ENCODE measurements at regions not wholly inside any gene's neighbourhood (a gene's known extent, or its start where the extent isn't known, plus 50 kb on each side); places are given as distances from the start of the nearest gene placed in this dataset.

DNA sequence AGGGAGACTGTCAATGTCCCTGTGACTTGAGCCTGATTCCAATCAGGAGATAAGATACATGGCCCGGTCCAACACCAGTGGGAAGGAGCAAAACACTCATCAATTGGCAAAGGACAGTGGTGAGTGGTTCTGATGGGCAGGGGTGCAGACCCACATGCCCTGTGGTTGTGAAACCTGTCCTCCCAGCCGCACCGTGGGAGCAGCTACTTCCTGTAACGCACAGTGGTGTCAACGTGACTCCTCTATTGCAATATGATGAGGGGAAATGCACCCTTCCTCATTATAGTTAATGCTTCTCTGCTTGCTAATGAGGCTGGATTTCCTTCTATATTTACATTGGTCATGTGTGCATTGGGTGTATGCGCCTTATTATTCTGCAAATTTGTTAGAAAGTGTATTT is 223.0 kb downstream of the IRX1 start:
- TF ChIP-seq, protein P1, sequence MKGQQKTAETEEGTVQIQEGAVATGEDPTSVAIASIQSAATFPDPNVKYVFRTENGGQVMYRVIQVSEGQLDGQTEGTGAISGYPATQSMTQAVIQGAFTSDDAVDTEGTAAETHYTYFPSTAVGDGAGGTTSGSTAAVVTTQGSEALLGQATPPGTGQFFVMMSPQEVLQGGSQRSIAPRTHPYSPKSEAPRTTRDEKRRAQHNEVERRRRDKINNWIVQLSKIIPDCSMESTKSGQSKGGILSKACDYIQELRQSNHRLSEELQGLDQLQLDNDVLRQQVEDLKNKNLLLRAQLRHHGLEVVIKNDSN (IDR thresholded peaks at IDR 0.05), result no peak
- TF ChIP-seq TAF1 (IDR thresholded peaks at IDR 0.05; ENCODE audit: low read depth) (no peak), RAD21 (IDR thresholded peaks at IDR 0.05; ENCODE audit: low read depth) (no peak), ZBTB7A (IDR thresholded peaks at IDR 0.05; ENCODE audit: low read depth) (no peak), CEBPB (IDR thresholded peaks at IDR 0.05) (no peak), EP300 (IDR thresholded peaks at IDR 0.05; ENCODE audit: borderline replicate concordance) (no peak), FOXM1 (IDR thresholded peaks at IDR 0.05; ENCODE audit: borderline replicate concordance, low read depth) (no peak), TEAD4 (IDR thresholded peaks at IDR 0.05) (no peak), CREB1 (IDR thresholded peaks at IDR 0.05; ENCODE audit: low read depth) (no peak), YY1 (IDR thresholded peaks at IDR 0.05; ENCODE audit: low read depth) (no peak), EGR1 (IDR thresholded peaks at IDR 0.05) (no peak)
- TF ChIP-seq, protein P2, sequence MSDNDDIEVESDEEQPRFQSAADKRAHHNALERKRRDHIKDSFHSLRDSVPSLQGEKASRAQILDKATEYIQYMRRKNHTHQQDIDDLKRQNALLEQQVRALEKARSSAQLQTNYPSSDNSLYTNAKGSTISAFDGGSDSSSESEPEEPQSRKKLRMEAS (IDR thresholded peaks at IDR 0.05), result no peak

DNA sequence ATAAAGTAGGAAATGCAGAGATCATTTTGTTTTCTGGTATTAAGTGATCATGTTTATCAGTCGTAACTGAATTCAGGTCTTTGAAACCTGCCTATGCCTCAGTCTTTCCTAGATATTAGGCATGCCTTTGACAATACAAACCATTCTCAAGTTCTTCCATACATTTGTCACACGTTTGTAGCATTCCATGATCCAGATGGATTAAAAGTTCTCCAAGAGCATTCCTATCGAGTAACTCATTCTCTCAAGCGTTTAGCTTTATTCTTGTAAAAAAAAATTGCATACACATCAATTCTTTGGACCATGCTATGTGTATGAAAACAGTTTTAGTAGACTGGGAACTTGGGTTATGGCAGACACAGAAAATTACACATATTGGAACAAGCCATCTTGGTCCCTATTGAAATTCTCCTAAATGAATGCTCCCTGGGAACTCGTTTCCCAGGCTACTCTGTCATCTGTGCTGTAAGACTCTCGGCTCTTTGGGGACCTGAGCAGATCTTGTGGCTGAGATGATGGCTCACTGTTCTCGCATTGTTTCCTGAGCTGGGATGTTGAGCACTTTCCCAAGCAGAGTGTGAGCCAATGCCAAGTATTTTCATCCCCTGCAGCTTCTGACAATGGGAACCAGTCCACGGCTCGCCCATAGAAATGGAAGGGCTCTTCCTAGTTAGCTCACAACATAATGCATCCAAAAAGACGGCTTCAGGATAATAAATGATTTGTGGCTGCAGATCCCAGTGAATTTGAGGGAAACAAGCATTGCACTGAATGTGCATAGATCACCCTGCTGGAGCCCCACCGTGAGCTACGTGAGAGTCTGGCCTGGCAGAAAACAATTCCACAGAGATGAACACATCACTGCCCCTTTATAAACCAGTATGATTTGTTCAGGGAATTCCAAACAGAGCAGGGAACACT is 230.2 kb downstream of the IRX1 start:
- TF ChIP-seq ZBTB7A (IDR thresholded peaks at IDR 0.05; ENCODE audit: low read depth) (no peak), TAF1 (IDR thresholded peaks at IDR 0.05; ENCODE audit: low read depth) (no peak), EGR1 (IDR thresholded peaks at IDR 0.05) (no peak), RAD21 (IDR thresholded peaks at IDR 0.05; ENCODE audit: low read depth) (no peak), CREB1 (IDR thresholded peaks at IDR 0.05; ENCODE audit: low read depth) (no peak), NFIC (IDR thresholded peaks at IDR 0.05) (no peak), TCF12 (IDR thresholded peaks at IDR 0.05; ENCODE audit: low read depth) (no peak), EP300 (IDR thresholded peaks at IDR 0.05; ENCODE audit: borderline replicate concordance) (no peak), YY1 (IDR thresholded peaks at IDR 0.05; ENCODE audit: low read depth) (no peak), CEBPB (IDR thresholded peaks at IDR 0.05) (no peak)
- TF ChIP-seq, protein P1 (IDR thresholded peaks at IDR 0.05), result no peak
- TF ChIP-seq, protein P2 (IDR thresholded peaks at IDR 0.05), result no peak
- TF ChIP-seq, protein P3, sequence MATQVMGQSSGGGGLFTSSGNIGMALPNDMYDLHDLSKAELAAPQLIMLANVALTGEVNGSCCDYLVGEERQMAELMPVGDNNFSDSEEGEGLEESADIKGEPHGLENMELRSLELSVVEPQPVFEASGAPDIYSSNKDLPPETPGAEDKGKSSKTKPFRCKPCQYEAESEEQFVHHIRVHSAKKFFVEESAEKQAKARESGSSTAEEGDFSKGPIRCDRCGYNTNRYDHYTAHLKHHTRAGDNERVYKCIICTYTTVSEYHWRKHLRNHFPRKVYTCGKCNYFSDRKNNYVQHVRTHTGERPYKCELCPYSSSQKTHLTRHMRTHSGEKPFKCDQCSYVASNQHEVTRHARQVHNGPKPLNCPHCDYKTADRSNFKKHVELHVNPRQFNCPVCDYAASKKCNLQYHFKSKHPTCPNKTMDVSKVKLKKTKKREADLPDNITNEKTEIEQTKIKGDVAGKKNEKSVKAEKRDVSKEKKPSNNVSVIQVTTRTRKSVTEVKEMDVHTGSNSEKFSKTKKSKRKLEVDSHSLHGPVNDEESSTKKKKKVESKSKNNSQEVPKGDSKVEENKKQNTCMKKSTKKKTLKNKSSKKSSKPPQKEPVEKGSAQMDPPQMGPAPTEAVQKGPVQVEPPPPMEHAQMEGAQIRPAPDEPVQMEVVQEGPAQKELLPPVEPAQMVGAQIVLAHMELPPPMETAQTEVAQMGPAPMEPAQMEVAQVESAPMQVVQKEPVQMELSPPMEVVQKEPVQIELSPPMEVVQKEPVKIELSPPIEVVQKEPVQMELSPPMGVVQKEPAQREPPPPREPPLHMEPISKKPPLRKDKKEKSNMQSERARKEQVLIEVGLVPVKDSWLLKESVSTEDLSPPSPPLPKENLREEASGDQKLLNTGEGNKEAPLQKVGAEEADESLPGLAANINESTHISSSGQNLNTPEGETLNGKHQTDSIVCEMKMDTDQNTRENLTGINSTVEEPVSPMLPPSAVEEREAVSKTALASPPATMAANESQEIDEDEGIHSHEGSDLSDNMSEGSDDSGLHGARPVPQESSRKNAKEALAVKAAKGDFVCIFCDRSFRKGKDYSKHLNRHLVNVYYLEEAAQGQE (IDR thresholded peaks at IDR 0.05; ENCODE audit: low read depth), result no peak

DNA sequence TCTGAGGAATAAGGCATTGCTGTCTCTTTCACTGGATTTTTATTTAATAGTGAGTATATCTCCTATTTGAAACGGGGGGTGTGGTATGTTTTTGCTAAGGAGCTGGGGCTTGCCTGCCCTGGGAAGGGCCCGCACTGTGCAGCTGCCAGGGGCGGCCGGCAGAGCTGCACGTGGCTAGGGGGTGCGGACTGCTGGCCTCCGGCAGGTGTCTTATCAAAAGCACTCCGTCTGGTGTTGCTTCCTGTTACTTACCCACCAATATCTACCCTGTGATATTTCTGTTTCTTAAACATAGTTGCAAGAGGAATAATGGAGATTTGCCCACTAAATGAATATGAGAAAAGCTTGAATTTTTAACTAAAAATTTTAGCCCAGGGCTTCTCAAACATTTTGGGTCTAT is 232.0 kb downstream of the IRX1 start:
- TF ChIP-seq TEAD4 (IDR thresholded peaks at IDR 0.05), result no peak
- no peak for TF ChIP-seq CREB1 (IDR thresholded peaks at IDR 0.05; ENCODE audit: low read depth)
- TF ChIP-seq EGR1 (IDR thresholded peaks at IDR 0.05), result no peak
- no peak for TF ChIP-seq EP300 (IDR thresholded peaks at IDR 0.05; ENCODE audit: borderline replicate concordance)
- TF ChIP-seq, protein P1 (IDR thresholded peaks at IDR 0.05), result no peak
- TF ChIP-seq YY1 (IDR thresholded peaks at IDR 0.05; ENCODE audit: low read depth), result no peak
- TF ChIP-seq ZBTB7A (IDR thresholded peaks at IDR 0.05; ENCODE audit: low read depth), result no peak
- no peak for TF ChIP-seq TAF1 (IDR thresholded peaks at IDR 0.05; ENCODE audit: low read depth)
- TF ChIP-seq TCF12 (IDR thresholded peaks at IDR 0.05; ENCODE audit: low read depth), result no peak
- TF ChIP-seq, protein P2 (IDR thresholded peaks at IDR 0.05), result no peak
- no peak for TF ChIP-seq NFIC (IDR thresholded peaks at IDR 0.05)
- no peak for TF ChIP-seq FOXM1 (IDR thresholded peaks at IDR 0.05; ENCODE audit: borderline replicate concordance, low read depth)
- TF ChIP-seq, protein P3 (IDR thresholded peaks at IDR 0.05; ENCODE audit: low read depth), result no peak
- no peak for TF ChIP-seq RAD21 (IDR thresholded peaks at IDR 0.05; ENCODE audit: low read depth)

DNA sequence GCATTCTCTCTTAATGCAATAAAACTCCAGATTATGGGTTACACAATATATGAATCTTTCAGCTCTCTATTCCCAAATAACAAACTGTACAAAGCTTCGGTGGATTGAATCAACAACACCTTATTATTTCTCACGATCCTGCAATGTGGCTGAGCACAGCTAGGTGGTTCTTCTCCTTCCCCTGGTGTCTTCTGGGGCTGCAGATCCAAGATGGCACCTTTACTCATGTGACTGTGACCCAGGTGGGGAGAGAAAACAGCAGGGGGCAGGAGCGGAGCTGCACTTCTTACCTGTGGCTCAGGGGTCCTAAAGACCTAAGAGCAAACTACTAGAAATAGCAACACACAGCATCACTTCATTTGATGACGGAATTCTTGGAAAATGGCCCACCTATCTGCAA is 233.1 kb downstream of the IRX1 start:
- TF ChIP-seq TCF12 (IDR thresholded peaks at IDR 0.05; ENCODE audit: low read depth) (no peak), ZBTB7A (IDR thresholded peaks at IDR 0.05; ENCODE audit: low read depth) (no peak), FOXM1 (IDR thresholded peaks at IDR 0.05; ENCODE audit: borderline replicate concordance, low read depth) (no peak), CREB1 (IDR thresholded peaks at IDR 0.05; ENCODE audit: low read depth) (no peak), TAF1 (IDR thresholded peaks at IDR 0.05; ENCODE audit: low read depth) (no peak), EGR1 (IDR thresholded peaks at IDR 0.05) (no peak), NFIC (IDR thresholded peaks at IDR 0.05) (no peak), CEBPB (IDR thresholded peaks at IDR 0.05) (no peak), EP300 (IDR thresholded peaks at IDR 0.05; ENCODE audit: borderline replicate concordance) (no peak), RAD21 (IDR thresholded peaks at IDR 0.05; ENCODE audit: low read depth) (no peak)
- TF ChIP-seq, protein P2 (IDR thresholded peaks at IDR 0.05), result no peak

All from Ishikawa (cell line).